ENCODE measurements at regions not wholly inside any gene's neighbourhood (a gene's known extent, or its start where the extent isn't known, plus 50 kb on each side); places are given as distances from the start of the nearest gene placed in this dataset.

DNA sequence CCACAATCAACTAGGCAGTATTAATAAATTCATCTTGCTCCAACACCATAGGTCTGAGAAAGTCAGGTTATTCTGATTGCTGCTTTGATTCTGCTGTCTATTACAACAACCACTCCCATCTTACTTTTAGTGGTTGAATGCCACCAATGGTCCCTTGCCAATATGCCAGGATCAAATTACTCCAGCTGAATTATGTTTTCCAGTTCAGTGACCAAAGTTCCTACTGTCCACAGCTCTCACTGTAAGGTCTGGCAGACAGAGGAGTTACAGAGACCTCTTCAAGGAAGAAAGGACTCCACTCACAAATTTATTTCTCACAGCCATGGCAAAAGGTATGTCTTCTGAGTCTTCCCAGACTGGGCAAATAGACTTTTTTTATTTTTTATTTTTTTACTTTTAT, 557.0 kb downstream of the HAO1 start:
- TF ChIP-seq CTCF (IDR thresholded peaks at IDR 0.05): no peak

GRCh38 chr20:7387638-7388193, 552.5 kb downstream of the HAO1 start:
- TF ChIP-seq CTCF (IDR thresholded peaks at IDR 0.05): no peak

- no peak for TF ChIP-seq CTCF (IDR thresholded peaks at IDR 0.05)
These were observed 551.0 kb downstream of the HAO1 start for GRCh38 chr20:7389216-7389615.

DNA sequence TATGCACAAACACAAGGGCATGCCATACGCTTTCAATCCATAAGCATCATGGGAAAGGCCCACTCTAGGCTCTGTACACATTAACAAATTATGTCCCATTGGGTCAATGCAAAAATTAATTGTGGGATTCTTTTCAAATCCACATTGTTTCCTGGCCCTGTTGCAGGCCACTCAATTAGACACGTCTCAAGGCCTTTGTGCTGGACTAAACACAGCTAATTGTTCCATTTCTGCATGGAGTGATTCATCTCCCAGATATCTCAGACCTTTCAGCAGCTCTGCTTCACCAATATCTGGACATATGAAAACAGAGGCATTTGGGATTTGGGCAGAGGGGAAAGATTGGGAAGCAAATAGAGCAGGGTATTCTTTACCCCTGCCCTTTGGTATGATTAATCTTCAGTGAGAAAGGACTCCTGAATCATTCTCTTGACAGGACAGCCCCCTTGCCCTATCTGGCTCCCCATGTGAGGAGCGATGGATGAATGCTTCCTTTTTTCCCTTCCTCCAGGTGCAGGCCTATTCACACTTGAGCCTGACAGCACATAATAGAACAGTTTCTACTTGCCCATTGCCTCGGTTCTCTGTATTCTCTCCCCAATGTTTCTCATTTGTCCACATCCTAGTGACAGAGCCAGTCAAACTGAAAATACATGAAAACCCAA, 547.6 kb downstream of the HAO1 start:
- TF ChIP-seq CTCF (IDR thresholded peaks at IDR 0.05): no peak

DNA sequence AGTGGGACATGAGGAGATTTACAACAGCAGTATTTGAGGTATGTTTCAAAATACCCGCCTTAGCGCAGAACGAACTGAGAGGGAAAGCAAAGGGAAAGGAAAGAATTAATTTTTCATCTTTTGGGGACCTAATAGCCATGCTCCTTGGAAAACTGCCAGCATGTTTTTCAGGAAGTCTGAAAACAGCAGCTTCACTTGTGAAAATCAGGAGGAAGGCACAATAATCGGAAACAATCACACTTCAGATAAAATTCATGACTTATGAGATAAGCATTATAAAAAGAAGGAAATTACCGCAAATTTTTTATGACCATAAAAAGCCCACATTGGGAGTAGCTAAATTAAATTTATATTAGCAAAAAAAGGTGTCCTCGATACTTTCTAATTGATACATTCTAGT, 541.1 kb downstream of the HAO1 start:
- TF ChIP-seq CTCF (IDR thresholded peaks at IDR 0.05): no peak

DNA sequence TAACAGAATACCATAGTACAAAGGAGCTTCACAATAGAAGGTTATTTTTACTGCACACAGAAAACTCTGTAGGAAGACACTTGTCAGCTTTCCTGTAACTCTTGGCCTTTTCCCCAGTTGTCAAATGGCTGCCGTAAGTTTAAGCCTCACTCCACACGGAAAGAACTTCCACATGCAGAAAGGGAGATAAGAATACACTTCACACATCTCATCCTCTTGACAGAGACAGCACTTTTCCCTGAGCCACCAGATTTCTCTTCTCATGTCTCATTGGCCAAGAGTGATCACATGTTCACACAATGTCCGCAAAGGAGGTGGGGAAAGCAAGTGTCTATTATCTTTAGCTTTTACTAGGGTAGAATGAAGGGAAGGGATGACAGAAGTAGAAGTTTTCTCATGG, 540.7 kb downstream of the HAO1 start:
- no peak for TF ChIP-seq CTCF (IDR thresholded peaks at IDR 0.05)

DNA sequence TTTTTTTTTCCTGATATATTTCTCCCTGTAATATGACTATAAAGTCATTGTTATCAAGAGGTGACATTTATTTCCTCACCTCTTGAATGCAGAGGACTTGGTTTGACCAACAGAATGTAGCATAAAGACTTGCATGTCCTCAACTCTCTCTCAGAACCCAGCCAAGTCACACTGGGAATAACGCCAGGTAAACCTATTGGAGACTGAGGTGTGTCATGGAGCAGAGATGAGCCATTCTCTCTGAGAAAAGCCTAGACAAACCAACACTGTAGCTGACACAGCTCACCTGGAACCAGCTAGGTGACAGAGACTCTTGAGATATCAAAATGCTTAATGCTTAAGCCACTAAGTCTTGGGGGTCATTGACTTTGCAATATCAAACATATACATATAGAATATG, 533.6 kb downstream of the HAO1 start:
- no peak for TF ChIP-seq CTCF (IDR thresholded peaks at IDR 0.05)

DNA sequence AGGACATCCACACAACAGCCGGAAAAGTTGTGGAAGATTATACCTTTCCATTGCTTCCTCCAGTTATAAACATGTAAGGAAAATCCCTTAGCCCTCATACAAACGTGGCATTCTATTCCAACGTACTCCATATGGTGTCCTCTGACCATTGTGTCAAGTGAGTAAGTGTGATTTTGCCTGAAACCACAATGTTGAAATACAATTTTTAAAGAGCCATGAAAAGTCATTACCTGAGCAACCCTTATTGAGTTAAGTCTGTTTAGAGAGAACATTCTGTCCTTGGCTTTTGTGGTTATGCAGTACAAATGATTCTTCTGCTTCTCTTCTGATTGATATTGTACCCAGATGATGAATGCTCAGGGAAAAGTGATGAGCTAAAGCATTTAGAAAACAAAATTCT, 530.1 kb downstream of the HAO1 start:
- no peak for TF ChIP-seq CTCF (IDR thresholded peaks at IDR 0.05)
